ENCODE measurements at regions not wholly inside any gene's neighbourhood (a gene's known extent, or its start where the extent isn't known, plus 50 kb on each side); places are given as distances from the start of the nearest gene placed in this dataset.

GRCh38 chr12:93015871-93016751 lies 87.0 kb upstream of the EEA1 start:
- no peak for DNase-seq

- DNase-seq, result no peak
Observed at GRCh38 chr12:93016752-93017350, 87.8 kb upstream of the EEA1 start.

GRCh38 chr12:93018610-93019009 lies 89.5 kb upstream of the EEA1 start:
- DNase-seq, result no peak

GRCh38 chr12:93019212-93019927 lies 90.3 kb upstream of the EEA1 start:
- DNase-seq, result no peak

GRCh38 chr12:93019975-93020630 lies 91.0 kb upstream of the EEA1 start:
- no peak for DNase-seq

GRCh38 chr12:93020631-93021597 lies 91.8 kb upstream of the EEA1 start:
- no peak for DNase-seq

- DNase-seq, result no peak
Observed at GRCh38 chr12:93022603-93023340, 93.7 kb upstream of the EEA1 start.

GRCh38 chr12:93025145-93026103 lies 96.3 kb upstream of the EEA1 start:
- DNase-seq, result peak; percentile 48

- no peak for DNase-seq
Observed at GRCh38 chr12:93027041-93027440, 97.9 kb upstream of the EEA1 start.

GRCh38 chr12:93029091-93029490 lies 100.0 kb upstream of the EEA1 start:
- no peak for DNase-seq

- DNase-seq, result no peak
Observed at GRCh38 chr12:93031028-93031427, 101.9 kb upstream of the EEA1 start.

GRCh38 chr12:93032758-93033157 lies 103.7 kb upstream of the EEA1 start:
- no peak for DNase-seq

- no peak for DNase-seq
Observed at GRCh38 chr12:93033948-93034347, 104.9 kb upstream of the EEA1 start.

- DNase-seq, result no peak
Observed at GRCh38 chr12:93039062-93039461, 110.0 kb upstream of the EEA1 start.

- DNase-seq, result no peak
Observed at GRCh38 chr12:93039930-93040329, 110.8 kb upstream of the EEA1 start.

- DNase-seq, result no peak
Observed at GRCh38 chr12:93040367-93040766, 111.3 kb upstream of the EEA1 start.

- DNase-seq, result no peak
Observed at GRCh38 chr12:93041416-93041815, 112.3 kb upstream of the EEA1 start.

- no peak for DNase-seq
Observed at GRCh38 chr12:93042283-93042682, 113.2 kb upstream of the EEA1 start.

- no peak for DNase-seq
Observed at GRCh38 chr12:93042684-93043083, 113.6 kb upstream of the EEA1 start.
